ENCODE measurements at regions not wholly inside any gene's neighbourhood (a gene's known extent, or its start where the extent isn't known, plus 50 kb on each side); places are given as distances from the start of the nearest gene placed in this dataset.

DNA sequence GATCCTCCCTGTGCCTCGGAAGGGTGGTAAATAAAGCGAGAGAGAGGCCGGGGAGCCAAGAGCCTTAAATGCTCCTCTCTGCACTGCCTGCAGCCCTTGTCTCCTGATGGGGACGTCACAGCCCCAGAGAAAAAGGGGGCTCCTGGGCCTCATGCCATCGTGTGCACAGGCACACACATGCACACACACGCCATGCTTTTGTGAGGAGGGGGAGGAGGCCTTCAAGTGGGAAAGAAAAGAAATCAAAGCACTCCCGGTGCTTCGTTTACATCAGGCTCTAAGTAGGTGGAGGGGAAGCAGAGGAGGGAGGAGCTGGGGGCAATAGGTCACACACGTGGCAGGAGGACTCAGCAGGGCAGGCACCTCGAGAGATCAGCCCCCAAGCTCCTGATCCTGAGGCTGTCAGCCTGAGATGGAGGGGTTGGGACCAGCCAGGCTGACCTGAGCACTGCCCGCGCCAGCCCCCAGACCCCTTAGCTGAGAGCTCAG lies 68.2 kb upstream of the NECTIN1 start:
- peak; percentile 83 for DNase-seq
- no peak overlapping the region for H3K4me3 ChIP-seq (ENCODE audit: insufficient read depth, low read depth, low read length)
- H3K27me3 ChIP-seq (ENCODE audit: control insufficient read depth, insufficient read depth, low read length) = peaks cover 18% of the 10 kb centered on the region
- H3K36me3 ChIP-seq (replicated peaks; ENCODE audit: control insufficient read depth, insufficient read depth, low read length) = no peaks in the 10 kb centered on the region

DNA sequence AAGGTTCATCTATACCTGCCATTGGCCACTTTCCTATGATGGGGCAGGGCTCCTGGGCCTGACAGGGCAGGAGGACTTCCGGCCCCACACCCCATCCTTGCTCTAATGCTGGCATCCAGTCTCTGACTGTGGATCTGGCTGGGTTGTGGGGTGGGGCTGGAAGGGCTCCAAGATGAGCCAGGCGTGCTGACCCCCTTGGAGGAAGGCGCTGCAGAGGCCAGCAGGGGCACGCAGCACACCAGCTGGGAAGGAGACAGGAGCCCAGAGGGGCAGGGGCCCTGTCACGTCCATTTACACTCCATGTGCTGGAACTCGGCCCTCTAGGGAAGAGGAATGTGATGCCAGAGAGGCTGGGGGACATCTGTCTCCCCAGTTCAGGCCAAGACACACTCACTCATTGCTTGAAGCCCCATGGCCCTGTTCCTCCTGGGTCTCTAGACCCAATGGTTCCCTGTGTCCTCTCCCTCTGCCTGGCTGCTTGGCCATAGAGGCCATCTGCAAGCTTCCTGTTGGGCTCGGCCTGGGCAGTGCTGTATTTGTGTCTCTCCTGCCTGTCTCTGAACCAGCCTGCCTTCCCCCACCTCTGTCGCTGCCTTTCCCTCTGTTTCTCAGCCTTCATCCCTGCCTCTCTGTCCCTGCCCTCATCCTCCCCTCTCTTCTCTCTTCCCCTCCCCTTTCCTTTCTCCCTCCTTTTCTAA lies 67.5 kb upstream of the NECTIN1 start:
- DNase-seq = peak; percentile 65
- H3K27me3 ChIP-seq (ENCODE audit: control insufficient read depth, insufficient read depth, low read length) = peaks cover 16% of the 10 kb centered on the region
- no peak overlapping the region for H3K4me3 ChIP-seq (ENCODE audit: insufficient read depth, low read depth, low read length)
- no peaks in the 10 kb centered on the region for H3K36me3 ChIP-seq (replicated peaks; ENCODE audit: control insufficient read depth, insufficient read depth, low read length)

DNA sequence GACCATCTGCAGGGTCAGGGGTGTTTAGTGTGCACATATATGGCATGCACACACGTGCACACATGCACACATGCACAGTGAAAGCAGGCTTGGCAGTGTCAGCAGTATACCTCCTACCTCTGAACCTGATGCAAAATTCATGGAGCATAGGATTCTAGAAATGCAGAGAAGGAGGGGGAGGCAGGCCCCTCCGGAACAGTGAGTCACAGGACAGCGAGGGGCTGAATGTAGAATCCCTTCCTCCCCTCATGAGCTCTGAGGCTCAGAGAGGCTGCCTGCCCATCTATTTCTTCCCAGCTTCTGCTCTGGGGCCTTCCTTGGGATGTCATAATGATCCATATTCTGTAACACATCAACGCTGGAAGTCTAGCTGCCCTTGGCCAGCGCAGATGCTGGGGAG lies 66.7 kb upstream of the NECTIN1 start:
- no peak for DNase-seq
- Histone ChIP-seq H3K27me3 (ENCODE audit: control insufficient read depth, insufficient read depth, low read length) (peaks cover 19% of the 10 kb centered on the region), H3K36me3 (replicated peaks; ENCODE audit: control insufficient read depth, insufficient read depth, low read length) (no peaks in the 10 kb centered on the region), H3K4me3 (ENCODE audit: insufficient read depth, low read depth, low read length) (no peak overlapping the region)

DNA sequence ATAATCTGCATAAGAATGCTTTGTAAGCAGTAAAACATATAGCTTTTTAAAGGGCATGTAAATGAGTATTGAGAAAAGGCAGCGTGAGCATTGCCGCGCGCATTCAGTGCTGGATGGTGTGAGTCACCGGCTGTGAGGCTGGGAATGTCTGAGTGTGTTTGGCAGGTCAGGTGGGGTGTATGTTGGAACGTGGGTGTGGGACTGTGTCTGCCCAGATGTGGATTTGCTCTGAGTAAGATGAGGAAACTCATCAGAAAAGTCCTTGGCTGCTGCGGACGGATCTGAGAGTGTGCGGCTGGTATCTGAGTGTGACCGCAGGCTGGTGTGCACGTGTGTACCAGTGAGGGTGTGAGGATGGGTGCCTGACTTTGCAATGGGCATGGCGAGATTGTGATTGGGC lies 66.2 kb upstream of the NECTIN1 start:
- Histone ChIP-seq H3K36me3 (replicated peaks; ENCODE audit: control insufficient read depth, insufficient read depth, low read length) (no peaks in the 10 kb centered on the region), H3K27me3 (ENCODE audit: control insufficient read depth, insufficient read depth, low read length) (peaks cover 19% of the 10 kb centered on the region), H3K4me3 (ENCODE audit: insufficient read depth, low read depth, low read length) (no peak overlapping the region)
- DNase-seq = no peak

DNA sequence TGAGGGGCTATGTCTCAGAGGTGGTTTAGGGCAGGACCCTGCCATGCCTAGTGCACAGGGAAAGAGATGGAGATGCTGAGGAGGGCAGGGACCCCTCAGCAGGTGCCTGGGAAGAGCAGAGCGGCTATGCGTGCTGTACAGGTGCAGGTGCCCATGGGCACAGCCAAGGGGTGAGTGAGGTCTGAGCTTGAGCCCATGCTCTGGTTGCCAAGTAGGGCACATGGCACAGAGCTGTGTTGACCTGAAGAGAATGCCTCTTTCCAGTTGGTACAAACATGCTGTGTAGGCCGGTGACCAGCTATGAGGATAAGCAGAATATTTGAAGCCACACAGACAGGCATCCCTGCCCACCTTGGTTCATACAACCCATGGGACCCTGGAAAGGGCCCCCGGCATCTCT lies 65.8 kb upstream of the NECTIN1 start:
- peaks cover 19% of the 10 kb centered on the region for H3K27me3 ChIP-seq (ENCODE audit: control insufficient read depth, insufficient read depth, low read length)

DNA sequence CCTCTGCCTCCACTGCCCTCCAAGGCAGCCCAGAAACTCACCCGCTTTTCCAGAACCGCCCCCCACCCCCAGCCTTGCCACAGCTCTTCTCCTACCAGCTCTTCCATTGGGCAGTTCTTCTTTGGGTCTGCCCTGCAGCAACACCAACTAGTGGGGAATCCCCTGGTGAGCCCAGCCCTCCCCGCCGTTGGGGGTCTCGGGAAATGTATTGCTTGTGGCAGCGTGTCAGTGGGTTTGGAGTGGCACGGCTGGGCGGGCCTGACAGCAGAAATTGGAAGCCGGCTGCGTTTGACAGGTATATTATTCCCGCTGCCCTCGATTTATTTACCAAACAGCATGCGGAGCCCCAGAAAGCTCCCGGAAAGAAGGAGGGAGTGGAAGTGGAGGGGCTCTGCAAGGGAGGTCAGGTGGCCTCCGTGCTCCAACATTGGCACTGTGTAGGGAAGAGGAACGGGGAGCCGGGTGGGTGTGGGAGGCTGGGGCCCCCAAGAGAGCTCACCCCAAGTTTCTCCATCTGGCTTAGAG lies 65.2 kb upstream of the NECTIN1 start:
- peaks cover 19% of the 10 kb centered on the region for H3K27me3 ChIP-seq (ENCODE audit: control insufficient read depth, insufficient read depth, low read length)

More for the DNA sequence above, 65.8 kb upstream of the NECTIN1 start:
- no peak for DNase-seq
- no peak overlapping the region for H3K4me3 ChIP-seq (ENCODE audit: insufficient read depth, low read depth, low read length)
- H3K36me3 ChIP-seq (replicated peaks; ENCODE audit: control insufficient read depth, insufficient read depth, low read length) = no peaks in the 10 kb centered on the region

DNA sequence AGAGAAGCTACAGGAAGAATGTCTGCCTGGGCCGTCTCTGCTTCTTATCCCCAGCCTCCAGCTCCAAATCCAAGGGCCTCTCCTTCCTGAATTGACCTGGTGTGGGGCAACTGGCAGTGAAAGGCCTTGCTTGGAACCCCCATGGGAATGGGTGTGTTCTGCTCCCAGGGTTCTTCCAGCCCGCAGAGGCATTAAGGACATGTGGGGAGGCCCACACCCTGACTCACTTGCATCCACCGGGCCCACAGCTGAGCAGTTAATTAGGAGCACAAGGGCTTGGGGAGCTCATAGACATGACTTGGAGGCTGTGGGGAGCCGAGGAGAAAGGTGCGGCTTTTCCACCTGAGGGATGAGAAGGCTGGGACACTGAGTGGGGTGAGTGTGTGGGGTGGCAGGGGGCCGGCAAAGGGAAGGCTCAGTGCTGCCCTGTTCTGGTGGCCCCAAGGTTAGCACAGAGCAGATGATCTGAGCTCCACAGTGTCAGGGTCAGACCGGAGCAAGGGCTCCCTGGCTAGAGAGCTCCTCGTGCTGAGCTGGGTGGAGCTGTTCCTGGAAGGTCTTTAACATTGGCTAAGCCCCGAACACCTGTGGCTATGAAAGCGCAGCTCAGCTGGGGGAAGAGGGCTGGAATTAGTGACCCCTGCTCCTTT lies 64.5 kb upstream of the NECTIN1 start:
- Histone ChIP-seq H3K36me3 (replicated peaks; ENCODE audit: control insufficient read depth, insufficient read depth, low read length) (no peaks in the 10 kb centered on the region), H3K4me3 (ENCODE audit: insufficient read depth, low read depth, low read length) (no peak overlapping the region), H3K27me3 (ENCODE audit: control insufficient read depth, insufficient read depth, low read length) (peaks cover 19% of the 10 kb centered on the region)
- peak; percentile 70 for DNase-seq

More for the DNA sequence above, 65.2 kb upstream of the NECTIN1 start:
- no peak for DNase-seq
- Histone ChIP-seq H3K36me3 (replicated peaks; ENCODE audit: control insufficient read depth, insufficient read depth, low read length) (no peaks in the 10 kb centered on the region), H3K4me3 (ENCODE audit: insufficient read depth, low read depth, low read length) (no peak overlapping the region)

DNA sequence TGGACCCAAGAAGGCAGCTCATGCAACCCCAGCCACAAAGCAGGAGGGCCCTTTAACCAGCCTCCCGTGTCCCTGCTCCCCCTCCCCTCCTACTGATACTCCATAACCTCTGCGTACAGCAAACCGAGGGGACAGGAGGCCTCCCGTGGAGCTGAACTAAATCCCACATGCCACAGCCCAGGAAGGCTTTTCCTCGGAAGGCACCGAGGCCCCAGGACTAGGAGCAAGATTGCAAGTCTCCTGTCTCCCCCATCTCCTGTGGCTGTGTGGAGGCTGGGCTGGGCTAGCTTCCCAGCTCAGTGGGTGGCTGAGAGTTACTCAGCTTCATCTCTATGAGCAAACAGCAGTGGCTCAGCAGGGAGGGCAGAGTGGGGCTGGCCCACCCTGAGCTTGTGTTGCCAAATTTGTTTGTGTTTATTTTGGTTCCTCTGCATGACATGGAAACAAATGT lies 62.7 kb upstream of the NECTIN1 start:
- peak; percentile 72 for DNase-seq
- H3K36me3 ChIP-seq (replicated peaks; ENCODE audit: control insufficient read depth, insufficient read depth, low read length) = no peaks in the 10 kb centered on the region
- H3K27me3 ChIP-seq (ENCODE audit: control insufficient read depth, insufficient read depth, low read length) = peaks cover 21% of the 10 kb centered on the region
- no peak overlapping the region for H3K4me3 ChIP-seq (ENCODE audit: insufficient read depth, low read depth, low read length)

DNA sequence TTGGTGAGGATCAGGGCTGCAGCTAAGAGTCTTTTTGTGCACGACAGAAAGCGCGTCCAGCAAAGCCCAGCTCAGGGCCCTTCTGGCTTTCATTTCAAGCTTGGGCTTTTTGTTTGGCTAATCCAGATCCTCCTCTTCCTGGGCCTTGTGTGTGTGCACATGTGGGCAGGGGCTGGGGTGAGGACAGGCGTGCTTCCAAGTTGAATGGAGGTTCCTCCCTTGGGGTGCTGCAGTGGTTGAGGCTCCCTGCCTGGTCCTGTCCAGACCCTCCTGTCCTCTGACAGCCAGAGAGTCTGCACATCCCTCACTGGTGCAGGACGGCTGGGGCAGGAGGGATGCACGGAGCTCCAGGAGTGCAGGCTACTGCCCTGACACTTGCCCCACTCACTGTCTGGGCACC lies 62.0 kb upstream of the NECTIN1 start:
- no peak for DNase-seq
- peaks cover 21% of the 10 kb centered on the region for H3K27me3 ChIP-seq (ENCODE audit: control insufficient read depth, insufficient read depth, low read length)

DNA sequence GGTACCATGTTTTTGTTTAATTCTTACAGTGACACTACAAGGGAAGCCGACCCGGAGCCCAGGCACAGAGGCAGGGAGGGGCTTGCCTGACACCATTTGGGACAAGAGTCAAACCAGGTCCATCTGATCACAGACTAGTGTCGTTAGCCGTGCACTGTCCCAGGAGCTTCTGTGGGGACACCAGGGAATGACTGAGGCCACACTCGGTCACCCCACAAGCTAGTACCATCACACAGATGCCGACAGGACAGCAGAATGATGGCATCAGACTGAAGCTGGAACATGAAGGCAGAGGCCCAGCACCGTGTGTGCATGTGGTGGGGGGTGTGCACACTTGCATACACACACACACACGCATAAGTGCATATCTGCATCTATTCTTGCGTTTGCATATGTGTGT lies 61.5 kb upstream of the NECTIN1 start:
- no peak overlapping the region for H3K4me3 ChIP-seq (ENCODE audit: insufficient read depth, low read depth, low read length)
- no peaks in the 10 kb centered on the region for H3K36me3 ChIP-seq (replicated peaks; ENCODE audit: control insufficient read depth, insufficient read depth, low read length)
- no peak for DNase-seq
- H3K27me3 ChIP-seq (ENCODE audit: control insufficient read depth, insufficient read depth, low read length) = peaks cover 21% of the 10 kb centered on the region

More for the DNA sequence above, 62.0 kb upstream of the NECTIN1 start:
- no peak overlapping the region for H3K4me3 ChIP-seq (ENCODE audit: insufficient read depth, low read depth, low read length)
- no peaks in the 10 kb centered on the region for H3K36me3 ChIP-seq (replicated peaks; ENCODE audit: control insufficient read depth, insufficient read depth, low read length)

DNA sequence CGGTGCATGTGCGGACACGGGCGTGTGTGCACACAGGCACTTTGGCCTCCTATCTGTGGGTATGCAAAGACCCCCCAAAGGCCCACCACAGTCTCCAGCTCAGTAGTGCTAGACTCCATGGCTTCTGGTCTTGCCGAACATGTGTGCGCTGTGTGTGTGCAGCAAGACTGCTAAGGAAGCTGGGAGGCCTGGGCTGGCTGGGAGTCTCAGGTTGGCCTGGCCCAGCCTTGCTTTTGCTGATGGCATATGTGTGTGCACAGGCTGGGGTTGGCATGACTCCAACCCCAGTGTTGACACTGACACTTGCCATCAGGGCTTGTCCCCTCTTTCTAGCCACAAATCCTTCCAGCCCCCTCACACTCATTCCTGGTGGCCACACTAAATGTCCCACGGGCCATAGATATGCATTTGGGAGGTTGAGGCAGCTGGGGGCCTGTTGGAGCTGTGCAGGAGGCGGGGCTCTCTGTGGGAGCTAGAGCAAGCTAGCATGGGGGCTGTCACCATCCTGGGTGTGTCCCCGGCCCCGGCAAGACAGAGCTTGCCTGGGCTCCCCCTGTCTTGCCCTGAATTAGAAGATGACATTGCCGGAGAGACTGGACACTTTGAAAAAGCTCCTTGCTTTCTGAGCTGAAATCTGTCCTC lies 60.9 kb upstream of the NECTIN1 start:
- DNase-seq = no peak
- no peaks in the 10 kb centered on the region for H3K36me3 ChIP-seq (replicated peaks; ENCODE audit: control insufficient read depth, insufficient read depth, low read length)
- H3K4me3 ChIP-seq (ENCODE audit: insufficient read depth, low read depth, low read length) = no peak overlapping the region
- H3K27me3 ChIP-seq (ENCODE audit: control insufficient read depth, insufficient read depth, low read length) = peaks cover 20% of the 10 kb centered on the region

DNA sequence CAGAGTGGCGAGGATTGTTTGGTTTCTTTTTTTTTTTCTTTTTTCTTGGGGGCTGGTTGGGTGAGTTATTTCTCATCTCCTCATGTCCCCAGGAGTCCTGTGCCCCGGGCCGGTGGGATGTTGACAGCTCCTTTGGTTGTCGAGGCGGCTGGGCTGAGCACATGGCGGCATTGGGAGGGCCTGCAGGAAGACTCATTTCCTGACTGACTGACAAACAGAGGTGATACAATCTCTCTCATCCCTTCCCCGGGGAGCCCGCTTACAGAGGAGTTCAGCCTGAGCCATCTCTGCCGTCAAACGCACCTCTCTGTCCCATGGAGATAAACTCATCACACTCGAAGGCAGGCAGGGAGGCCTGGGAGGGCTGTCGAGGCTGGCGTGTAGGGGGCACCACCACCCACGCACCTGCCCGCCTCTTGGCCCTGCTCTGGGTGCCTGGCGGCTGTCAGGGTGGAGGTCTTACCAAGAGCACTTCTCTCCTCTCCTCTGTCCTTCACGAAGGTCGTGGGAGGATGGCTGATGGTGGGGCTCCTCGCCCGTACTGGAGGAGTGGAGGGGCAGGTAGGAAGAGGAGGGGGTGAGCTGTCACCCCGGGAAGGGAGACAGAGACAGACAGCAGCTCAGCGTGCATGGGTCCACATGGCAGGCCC lies 60.0 kb upstream of the NECTIN1 start:
- Histone ChIP-seq H3K4me3 (ENCODE audit: insufficient read depth, low read depth, low read length) (no peak overlapping the region), H3K36me3 (replicated peaks; ENCODE audit: control insufficient read depth, insufficient read depth, low read length) (no peaks in the 10 kb centered on the region), H3K27me3 (ENCODE audit: control insufficient read depth, insufficient read depth, low read length) (peaks cover 13% of the 10 kb centered on the region)
- DNase-seq = peak; percentile 65

DNA sequence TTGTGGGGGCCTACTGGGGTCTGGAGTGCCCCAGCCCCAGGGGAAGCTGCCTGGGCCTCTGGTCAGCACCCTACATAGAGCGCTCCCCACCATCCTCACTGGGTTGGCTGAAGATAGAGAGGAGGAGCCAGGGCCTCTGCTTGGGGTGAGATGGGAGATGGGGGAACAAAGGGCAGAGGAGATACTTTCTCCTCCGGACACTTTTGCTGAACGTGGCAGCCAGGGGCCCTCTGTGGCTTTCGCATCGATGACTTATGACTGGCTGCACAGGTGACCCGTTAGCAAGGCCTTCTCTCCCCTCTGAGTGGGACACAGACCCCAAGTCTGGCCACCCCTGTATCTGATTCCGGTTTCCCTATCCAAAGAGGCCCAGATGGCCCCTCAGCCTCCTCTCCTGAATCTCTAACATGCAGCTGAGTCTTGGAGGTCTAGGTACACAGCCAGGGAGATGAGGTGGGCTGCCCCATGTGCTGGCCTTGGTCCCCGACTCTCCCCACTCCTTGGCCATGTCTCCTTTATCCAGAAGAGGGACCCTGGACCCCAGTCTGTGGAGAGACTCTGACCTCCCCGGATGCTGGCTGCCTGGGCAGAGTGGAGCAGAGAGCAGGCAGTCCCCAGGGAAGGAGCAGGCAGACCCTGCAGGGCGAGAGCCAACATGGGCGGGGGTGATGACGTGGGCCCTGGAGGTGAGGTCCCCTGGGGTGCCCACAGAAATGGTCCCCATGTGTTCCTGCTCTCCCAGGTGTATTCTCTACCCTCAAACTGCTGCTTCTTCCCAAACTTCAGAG lies 59.3 kb upstream of the NECTIN1 start:
- DNase-seq = peak; percentile 61
- H3K27me3 ChIP-seq (ENCODE audit: control insufficient read depth, insufficient read depth, low read length) = peaks cover 10% of the 10 kb centered on the region
- H3K36me3 ChIP-seq (replicated peaks; ENCODE audit: control insufficient read depth, insufficient read depth, low read length) = no peaks in the 10 kb centered on the region
- H3K4me3 ChIP-seq (ENCODE audit: insufficient read depth, low read depth, low read length) = no peak overlapping the region

DNA sequence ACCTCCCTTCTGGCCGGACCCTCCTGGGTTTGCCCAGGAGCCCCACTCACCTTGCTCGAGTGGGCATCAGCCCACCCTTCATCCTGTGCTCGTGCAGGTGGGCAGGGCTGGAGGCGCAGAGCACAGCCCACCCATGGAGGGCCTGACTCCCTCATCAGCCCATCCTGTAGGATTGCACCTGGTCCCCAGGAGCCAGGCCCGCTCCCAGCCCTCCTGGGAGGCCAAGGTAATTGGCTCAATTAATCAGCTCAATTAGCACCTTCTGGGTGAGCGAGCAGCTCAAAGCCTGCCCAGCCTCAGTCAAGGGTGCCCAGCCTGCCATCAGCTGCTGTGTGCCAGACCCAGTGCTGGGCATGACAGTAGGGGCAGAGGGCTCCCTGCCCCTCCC lies 58.1 kb upstream of the NECTIN1 start:
- Histone ChIP-seq H3K4me3 (ENCODE audit: insufficient read depth, low read depth, low read length) (no peak overlapping the region), H3K36me3 (replicated peaks; ENCODE audit: control insufficient read depth, insufficient read depth, low read length) (no peaks in the 10 kb centered on the region), H3K27me3 (ENCODE audit: control insufficient read depth, insufficient read depth, low read length) (peaks cover 4% of the 10 kb centered on the region)
- no peak for DNase-seq
